ENCODE measurements at regions not wholly inside any gene's neighbourhood (a gene's known extent, or its start where the extent isn't known, plus 50 kb on each side); places are given as distances from the start of the nearest gene placed in this dataset.

- TF ChIP-seq EZH2phosphoT487 (IDR thresholded peaks at IDR 0.05; ENCODE audit: insufficient read depth, low read depth) = no peak
- TF ChIP-seq EZH2 (IDR thresholded peaks at IDR 0.05; ENCODE audit: insufficient read depth, poor library complexity, severe bottlenecking) = no peak
Measured at GRCh38 chr2:240364582-240364960, 70.9 kb upstream of the GPC1 start.

Measured in GM23248 (cell line).